WTC11 (cell line): ENCODE measurements at regions not wholly inside any gene's neighbourhood (a gene's known extent, or its start where the extent isn't known, plus 50 kb on each side); places are given as distances from the start of the nearest gene placed in this dataset.
A peak's percentile ranks its signal among the peaks of the same experiment; 100 is the strongest.

Source experiments
- ATAC-seq: fragments of 200-7000 bp; cut with Tn5 transposase; 2 replicates; pipeline ENCODE4 v1.10.0; 2021; ENCODE audit warnings: mild to moderate bottlenecking, moderate library complexity
- CTCF ChIA-PET: fragments of 300-600 bp; sonication (Branson Sonifier 250); formaldehyde crosslinking; loops from one replicate; lab custom pipeline; 2021; ENCODE audit warnings: antibody characterized with exemption; lab: Charles Lee
- POLR2A ChIA-PET: fragments of 350-600 bp; sonication (Branson Sonifier 250); formaldehyde crosslinking; loops from one replicate; lab custom pipeline; 2021; ENCODE audit warnings: antibody characterized with exemption; lab: Charles Lee
- DNase-seq: peaks from one replicate; pipeline ENCODE4 v3.0.0; 2021; ENCODE audit warnings: low spot score
- H3K27ac Mint-ChIP-seq: 2 replicates; pipeline ENCODE4 v1.8.0; 2021; ENCODE audit warnings: mixed read lengths
- H3K27me3 Mint-ChIP-seq: 2 replicates; pipeline ENCODE4 v1.8.0; 2021; ENCODE audit warnings: low read depth, mild to moderate bottlenecking, moderate library complexity, mixed read lengths
- H3K36me3 Mint-ChIP-seq: 2 replicates; pipeline ENCODE4 v1.8.0; 2021; ENCODE audit warnings: mixed read lengths
- H3K4me1 Mint-ChIP-seq: 2 replicates; pipeline ENCODE4 v1.8.0; 2022; ENCODE audit warnings: mixed read lengths
- H3K4me3 Mint-ChIP-seq: 2 replicates; pipeline ENCODE4 v1.8.0; 2021; ENCODE audit warnings: mild to moderate bottlenecking, moderate library complexity, mixed read lengths
- H3K9me3 Mint-ChIP-seq: 2 replicates; pipeline ENCODE4 v1.8.0; 2021; ENCODE audit warnings: mixed read lengths
- AFF4 ChIP-seq: sonication (generic); formaldehyde crosslinking; IDR thresholded peaks from 2 replicates; pipeline ENCODE4 v1.8.1; 2023; ENCODE audit warnings: mild to moderate bottlenecking, missing genetic modification reagents, borderline replicate concordance
- ATF3 ChIP-seq: sonication (generic); formaldehyde crosslinking; conservative IDR thresholded peaks from 2 replicates; pipeline ENCODE4 v1.8.1; 2022; ENCODE audit warnings: mild to moderate bottlenecking, missing genetic modification reagents
- ELF4 ChIP-seq: sonication (generic); formaldehyde crosslinking; IDR thresholded peaks from 2 replicates; pipeline ENCODE4 v1.8.1; 2022; ENCODE audit warnings: low read depth, mild to moderate bottlenecking, moderate library complexity, missing genetic modification reagents
- ESRRA ChIP-seq: sonication (generic); formaldehyde crosslinking; IDR thresholded peaks from 2 replicates; pipeline ENCODE4 v1.8.1; 2022; ENCODE audit warnings: mild to moderate bottlenecking, missing genetic modification reagents, borderline replicate concordance
- GRHL2 ChIP-seq: fragments of 250-450 bp; sonication (Bioruptor Pico); IDR thresholded peaks from 2 replicates; pipeline ENCODE4 v1.8.0; 2022; ENCODE audit warnings: mild to moderate bottlenecking, moderate library complexity; ENCODE audit not compliant: insufficient replicate concordance, severe bottlenecking
- JAZF1 ChIP-seq: fragments of 250-450 bp; sonication (Bioruptor Pico); IDR thresholded peaks from 2 replicates; pipeline ENCODE4 v1.9.0; 2021; ENCODE audit warnings: moderate library complexity, mild to moderate bottlenecking, inconsistent platforms
- MLX ChIP-seq: sonication (generic); formaldehyde crosslinking; IDR thresholded peaks from 2 replicates; pipeline ENCODE4 v1.8.1; 2023; ENCODE audit warnings: mild to moderate bottlenecking, missing genetic modification reagents, moderate library complexity
- MXD4 ChIP-seq: fragments of 250-450 bp; sonication (Bioruptor Pico); IDR thresholded peaks from 2 replicates; pipeline ENCODE4 v1.8.0; 2021; ENCODE audit warnings: mild to moderate bottlenecking, moderate library complexity, borderline replicate concordance
- NFATC4 ChIP-seq: fragments of 250-450 bp; sonication (Bioruptor Pico); IDR thresholded peaks from 2 replicates; pipeline ENCODE4 v1.9.0; 2021; ENCODE audit warnings: mild to moderate bottlenecking
- NR1H2 ChIP-seq: sonication (generic); formaldehyde crosslinking; IDR thresholded peaks from 2 replicates; pipeline ENCODE4 v1.9.0; 2021; ENCODE audit warnings: mild to moderate bottlenecking, moderate library complexity, missing genetic modification reagents
- NR2C2 ChIP-seq: sonication (generic); formaldehyde crosslinking; IDR thresholded peaks from 2 replicates; pipeline ENCODE4 v1.8.0; 2022; ENCODE audit warnings: mild to moderate bottlenecking, missing genetic modification reagents
- SP1 ChIP-seq: sonication (generic); formaldehyde crosslinking; conservative IDR thresholded peaks from 2 replicates; pipeline ENCODE4 v1.8.1; 2022; ENCODE audit warnings: missing genetic modification reagents
- STAT6 ChIP-seq: sonication (generic); formaldehyde crosslinking; conservative IDR thresholded peaks from 2 replicates; pipeline ENCODE4 v1.8.1; 2023; ENCODE audit warnings: mild to moderate bottlenecking, low read depth, missing genetic modification reagents, moderate library complexity
- USF2 ChIP-seq: sonication (generic); formaldehyde crosslinking; IDR thresholded peaks from 2 replicates; pipeline ENCODE4 v1.8.1; 2023; ENCODE audit warnings: mild to moderate bottlenecking, missing genetic modification reagents, moderate library complexity
- ZNF263 ChIP-seq: sonication (generic); formaldehyde crosslinking; IDR thresholded peaks from 2 replicates; pipeline ENCODE4 v1.8.1; 2022; ENCODE audit warnings: low read depth, mild to moderate bottlenecking, moderate library complexity, missing genetic modification reagents
- TF ChIP-seq, protein P1 (sequence below): sonication (generic); formaldehyde crosslinking; IDR thresholded peaks from 2 replicates; pipeline ENCODE4 v1.8.1; 2022; ENCODE audit warnings: low read depth, mild to moderate bottlenecking, moderate library complexity, missing genetic modification reagents, borderline replicate concordance
- TF ChIP-seq, protein P2 (sequence below): sonication (generic); formaldehyde crosslinking; IDR thresholded peaks from 2 replicates; pipeline ENCODE4 v1.8.0; 2022; ENCODE audit warnings: missing genetic modification reagents

DNA sequence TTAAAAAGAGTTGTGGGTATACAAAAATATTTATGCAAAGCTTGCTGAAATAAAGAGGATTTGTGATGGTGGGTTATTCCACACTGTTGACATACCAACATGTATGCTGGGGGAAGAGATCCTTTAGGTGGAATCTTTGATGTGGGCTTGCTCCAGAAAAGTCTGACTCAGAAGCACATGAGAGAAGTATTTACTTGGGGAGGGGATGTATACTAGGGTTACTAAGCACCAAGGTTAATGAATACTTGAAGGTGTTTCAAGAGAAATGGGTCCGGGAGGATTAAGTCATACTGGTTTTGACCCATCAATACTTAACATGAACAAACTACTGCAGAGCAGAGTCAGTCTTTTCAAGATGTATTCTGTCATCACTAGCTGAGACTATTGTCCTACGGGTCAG is 316.4 kb upstream of the GRIN3A start (continued):
- TF ChIP-seq JAZF1 (CRISPR knock-in tag) (no peak), ATF3 (CRISPR knock-in tag) (no peak), NFATC4 (CRISPR knock-in tag) (no peak), MXD4 (no peak), ZNF263 (CRISPR knock-in tag) (no peak), NR1H2 (CRISPR knock-in tag) (no peak), STAT6 (CRISPR knock-in tag) (no peak), MLX (CRISPR knock-in tag) (no peak), USF2 (CRISPR knock-in tag) (no peak), ELF4 (CRISPR knock-in tag) (no peak)
- TF ChIP-seq, protein P1, sequence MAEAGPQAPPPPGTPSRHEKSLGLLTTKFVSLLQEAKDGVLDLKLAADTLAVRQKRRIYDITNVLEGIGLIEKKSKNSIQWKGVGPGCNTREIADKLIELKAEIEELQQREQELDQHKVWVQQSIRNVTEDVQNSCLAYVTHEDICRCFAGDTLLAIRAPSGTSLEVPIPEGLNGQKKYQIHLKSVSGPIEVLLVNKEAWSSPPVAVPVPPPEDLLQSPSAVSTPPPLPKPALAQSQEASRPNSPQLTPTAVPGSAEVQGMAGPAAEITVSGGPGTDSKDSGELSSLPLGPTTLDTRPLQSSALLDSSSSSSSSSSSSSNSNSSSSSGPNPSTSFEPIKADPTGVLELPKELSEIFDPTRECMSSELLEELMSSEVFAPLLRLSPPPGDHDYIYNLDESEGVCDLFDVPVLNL (CRISPR knock-in tag): no peak
- TF ChIP-seq, all 79 proteins: peak for 0

DNA sequence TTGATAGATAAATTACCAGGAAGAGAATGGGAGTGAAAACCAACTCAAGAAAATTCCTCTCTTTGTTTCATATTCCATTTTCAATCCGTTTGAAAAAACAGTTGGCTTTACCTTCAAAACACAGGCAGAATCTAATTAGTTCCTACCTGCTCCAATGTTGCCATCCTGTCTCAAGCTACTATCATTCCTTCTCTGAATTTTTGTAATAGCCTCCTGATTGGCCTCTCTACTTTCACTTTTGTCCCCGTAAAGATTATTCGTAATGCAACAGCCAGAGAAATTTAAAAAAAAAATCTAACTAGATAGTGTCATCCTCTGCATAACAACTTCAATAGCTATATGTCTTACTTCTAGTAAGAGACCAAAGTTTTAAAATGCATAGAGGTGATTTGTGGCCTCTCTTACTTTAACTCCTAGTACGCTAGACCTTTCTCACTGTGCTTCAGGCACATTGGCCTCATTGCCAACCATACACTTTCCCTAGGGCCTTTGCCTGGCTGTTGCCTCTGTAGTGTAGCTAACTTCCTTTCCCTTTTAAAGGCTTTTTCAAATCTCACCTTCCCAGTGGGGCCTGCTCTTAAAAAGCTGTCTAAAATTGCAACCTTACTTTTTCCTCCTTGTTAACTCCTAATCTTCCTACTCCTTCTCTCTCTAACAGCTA is 311.3 kb upstream of the GRIN3A start:
- peak; percentile 38; the same call in 1 of the 2 replicates for ATAC-seq
- no peak for DNase-seq
- no peaks in the 10 kb centered on the region for H3K27me3 Mint-ChIP-seq
- ChIA-PET CTCF (no interaction called here), POLR2A (no interaction called here)
- no peak overlapping the region for H3K27ac Mint-ChIP-seq
- H3K36me3 Mint-ChIP-seq: no peaks in the 10 kb centered on the region
- H3K4me3 Mint-ChIP-seq: no peak overlapping the region
- no peaks in the 10 kb centered on the region for H3K4me1 Mint-ChIP-seq
- H3K9me3 Mint-ChIP-seq: no peaks in the 10 kb centered on the region
- TF ChIP-seq, protein P2, sequence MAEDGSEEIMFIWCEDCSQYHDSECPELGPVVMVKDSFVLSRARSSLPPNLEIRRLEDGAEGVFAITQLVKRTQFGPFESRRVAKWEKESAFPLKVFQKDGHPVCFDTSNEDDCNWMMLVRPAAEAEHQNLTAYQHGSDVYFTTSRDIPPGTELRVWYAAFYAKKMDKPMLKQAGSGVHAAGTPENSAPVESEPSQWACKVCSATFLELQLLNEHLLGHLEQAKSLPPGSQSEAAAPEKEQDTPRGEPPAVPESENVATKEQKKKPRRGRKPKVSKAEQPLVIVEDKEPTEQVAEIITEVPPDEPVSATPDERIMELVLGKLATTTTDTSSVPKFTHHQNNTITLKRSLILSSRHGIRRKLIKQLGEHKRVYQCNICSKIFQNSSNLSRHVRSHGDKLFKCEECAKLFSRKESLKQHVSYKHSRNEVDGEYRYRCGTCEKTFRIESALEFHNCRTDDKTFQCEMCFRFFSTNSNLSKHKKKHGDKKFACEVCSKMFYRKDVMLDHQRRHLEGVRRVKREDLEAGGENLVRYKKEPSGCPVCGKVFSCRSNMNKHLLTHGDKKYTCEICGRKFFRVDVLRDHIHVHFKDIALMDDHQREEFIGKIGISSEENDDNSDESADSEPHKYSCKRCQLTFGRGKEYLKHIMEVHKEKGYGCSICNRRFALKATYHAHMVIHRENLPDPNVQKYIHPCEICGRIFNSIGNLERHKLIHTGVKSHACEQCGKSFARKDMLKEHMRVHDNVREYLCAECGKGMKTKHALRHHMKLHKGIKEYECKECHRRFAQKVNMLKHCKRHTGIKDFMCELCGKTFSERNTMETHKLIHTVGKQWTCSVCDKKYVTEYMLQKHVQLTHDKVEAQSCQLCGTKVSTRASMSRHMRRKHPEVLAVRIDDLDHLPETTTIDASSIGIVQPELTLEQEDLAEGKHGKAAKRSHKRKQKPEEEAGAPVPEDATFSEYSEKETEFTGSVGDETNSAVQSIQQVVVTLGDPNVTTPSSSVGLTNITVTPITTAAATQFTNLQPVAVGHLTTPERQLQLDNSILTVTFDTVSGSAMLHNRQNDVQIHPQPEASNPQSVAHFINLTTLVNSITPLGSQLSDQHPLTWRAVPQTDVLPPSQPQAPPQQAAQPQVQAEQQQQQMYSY (CRISPR knock-in tag): no peak
- TF ChIP-seq ELF4 (CRISPR knock-in tag) (no peak), MLX (CRISPR knock-in tag) (no peak), ESRRA (CRISPR knock-in tag) (no peak), AFF4 (CRISPR knock-in tag) (no peak), NR2C2 (CRISPR knock-in tag) (no peak), SP1 (no peak), STAT6 (CRISPR knock-in tag) (no peak), GRHL2 (no peak)
